NCI-H345 (cell line): ENCODE measurements at regions not wholly inside any gene's neighbourhood (a gene's known extent, or its start where the extent isn't known, plus 50 kb on each side); places are given as distances from the start of the nearest gene placed in this dataset.
A peak's percentile ranks its signal among the peaks of the same experiment; 100 is the strongest.
"Not testable (repeated sequence)": the region's sequence is repeated elsewhere in the genome, so short reads cannot be mapped to it uniquely, and the experiment has no call there.

Source experiments
- DNase-seq: peaks from one replicate; lab custom pipeline; 2025; lab: John Stamatoyannopoulos, UW

DNA sequence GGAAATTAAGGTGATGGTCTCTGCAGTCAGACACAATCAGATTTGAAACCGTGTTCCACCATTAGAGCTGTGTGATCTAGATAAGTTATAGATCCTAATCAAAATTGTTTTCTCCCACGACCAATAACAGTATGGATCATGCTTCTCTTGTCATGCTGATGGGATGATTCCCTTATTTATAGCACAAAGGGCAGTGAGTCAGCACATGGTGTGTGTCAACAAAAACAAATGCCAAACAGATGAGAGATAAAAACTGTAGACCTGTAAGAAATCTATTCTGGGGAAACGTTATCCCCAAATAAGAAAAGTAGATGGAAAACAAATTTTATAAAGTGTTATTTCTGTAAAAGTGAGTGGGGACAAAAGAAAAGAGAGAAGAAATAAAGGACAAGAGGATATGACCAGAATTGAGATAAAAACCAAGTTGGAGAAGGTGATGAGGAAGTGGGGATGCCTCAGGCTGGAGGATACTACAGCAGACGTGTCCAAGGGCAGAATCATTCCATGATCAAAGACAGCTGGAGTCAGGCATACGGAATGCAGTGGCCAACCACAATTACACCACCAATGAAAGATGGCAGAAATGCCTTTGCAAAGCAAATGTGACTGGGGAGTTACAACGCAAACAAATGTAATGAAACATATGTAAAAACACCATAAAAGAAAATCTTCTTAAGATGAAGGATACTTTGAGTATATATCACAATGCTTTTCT, 377.8 kb upstream of the PRKX start:
- DNase-seq = no peak

DNA sequence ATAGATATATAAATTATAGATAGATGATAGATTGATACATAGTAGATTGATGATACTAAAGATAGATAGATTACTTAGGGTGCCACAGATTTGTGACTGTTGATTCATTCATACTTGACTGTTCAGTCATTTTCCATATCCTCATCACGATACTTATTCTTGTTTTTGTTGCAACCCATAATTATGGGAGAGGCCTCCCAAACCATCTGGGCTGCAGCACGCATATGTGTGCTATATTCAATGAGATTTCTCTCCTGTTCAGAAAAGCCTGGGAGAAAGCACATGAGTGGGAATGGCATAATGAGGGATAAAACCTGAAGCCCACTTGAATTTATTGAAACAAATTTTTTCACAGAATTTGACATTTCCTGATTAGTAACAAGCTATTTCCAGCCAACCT, 346.4 kb upstream of the PRKX start:
- no peak for DNase-seq

DNA sequence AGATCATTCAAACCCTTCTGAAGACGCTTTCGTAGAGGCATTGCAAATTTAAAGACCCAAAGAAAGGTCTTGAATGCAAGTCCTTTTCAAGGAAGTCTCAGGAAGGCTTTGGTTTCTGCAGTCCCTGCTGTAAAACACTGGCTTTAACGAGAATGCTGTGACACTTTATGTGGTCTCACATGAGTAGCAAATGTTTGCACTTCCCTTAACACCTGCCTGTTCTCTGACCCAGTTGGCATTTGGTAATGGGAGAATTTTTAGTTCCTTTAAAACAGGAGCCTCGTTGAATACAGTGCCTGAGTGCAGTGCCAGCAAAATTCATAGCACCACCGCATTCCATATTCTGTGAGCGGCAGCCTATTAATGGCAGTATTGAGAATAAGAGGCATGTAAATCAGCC, 330.5 kb upstream of the PRKX start:
- DNase-seq = peak; percentile 29

DNA sequence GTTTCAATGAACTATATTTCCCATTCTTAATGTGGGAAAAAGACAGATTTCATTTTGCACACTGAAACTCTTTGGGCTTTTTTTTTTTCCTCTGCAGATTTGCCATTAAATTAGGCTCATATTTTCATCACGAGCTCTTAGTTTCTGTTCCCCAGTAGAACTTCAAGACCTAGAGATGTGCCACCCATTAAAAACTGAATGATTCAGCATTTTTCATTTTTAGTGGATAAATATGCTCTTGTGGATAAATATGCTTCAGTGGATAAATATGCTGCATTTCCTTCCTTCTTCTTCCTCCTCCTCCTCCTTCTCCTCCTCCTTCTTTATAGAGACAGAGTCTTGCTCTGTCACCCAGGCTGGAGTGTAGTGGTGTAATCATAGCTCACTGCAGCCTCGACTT, 322.4 kb upstream of the PRKX start:
- no peak for DNase-seq

DNA sequence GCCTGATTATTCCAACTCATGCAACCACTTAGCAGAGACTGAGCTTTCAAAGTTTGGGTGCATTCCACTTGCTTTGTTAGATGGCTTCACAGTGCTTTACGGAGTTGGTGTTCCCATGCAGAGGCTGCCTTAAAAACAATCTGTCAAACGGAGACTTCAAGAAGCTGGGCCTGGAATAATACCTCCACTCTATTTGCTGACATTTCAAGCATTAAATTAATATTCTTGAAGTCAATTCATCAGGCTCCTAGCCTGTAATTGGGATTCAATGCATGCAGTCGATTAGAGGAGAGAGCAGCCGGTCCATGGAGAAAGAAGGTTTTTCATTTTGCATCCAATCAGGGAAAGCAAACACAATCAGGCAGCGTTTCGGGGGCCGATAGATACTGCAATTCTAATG, 314.7 kb upstream of the PRKX start:
- no peak for DNase-seq

DNA sequence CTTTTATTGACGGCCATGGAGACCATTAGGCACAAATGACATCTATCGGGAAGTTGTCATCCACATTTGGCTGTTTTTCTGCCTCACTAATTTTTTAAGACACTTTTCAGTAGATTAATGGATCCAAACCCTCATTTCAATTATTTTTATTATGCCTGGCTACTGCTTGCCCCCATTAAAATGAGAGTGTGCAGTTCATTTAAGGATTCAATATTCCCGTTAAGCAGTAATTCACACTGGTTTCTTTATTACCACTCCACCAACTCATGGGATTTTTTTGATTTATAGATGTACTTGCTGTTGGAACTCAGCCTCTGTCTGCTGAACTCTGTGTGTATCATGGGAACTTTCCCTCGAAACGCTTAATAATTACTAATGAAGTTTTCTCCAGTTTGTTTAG, 291.8 kb upstream of the PRKX start:
- no peak for DNase-seq

DNA sequence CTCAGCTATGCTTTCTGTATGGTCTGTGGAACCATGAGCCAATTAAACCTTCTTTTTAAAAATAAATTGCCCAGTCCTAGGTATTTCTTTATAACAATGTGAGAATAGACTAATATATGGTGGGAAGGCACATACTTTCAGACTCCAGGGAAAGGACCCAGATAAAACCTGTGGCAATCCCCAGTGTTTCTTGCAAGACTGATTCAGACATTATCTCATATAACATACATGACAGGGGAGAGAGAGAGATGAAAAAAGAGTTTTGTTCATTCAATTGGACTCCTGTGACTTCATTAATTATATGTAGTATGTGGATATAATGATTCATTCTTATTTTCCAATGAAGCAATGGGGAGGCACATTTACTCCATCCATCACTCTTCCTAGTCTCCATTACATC, 291.4 kb upstream of the PRKX start:
- no peak for DNase-seq

DNA sequence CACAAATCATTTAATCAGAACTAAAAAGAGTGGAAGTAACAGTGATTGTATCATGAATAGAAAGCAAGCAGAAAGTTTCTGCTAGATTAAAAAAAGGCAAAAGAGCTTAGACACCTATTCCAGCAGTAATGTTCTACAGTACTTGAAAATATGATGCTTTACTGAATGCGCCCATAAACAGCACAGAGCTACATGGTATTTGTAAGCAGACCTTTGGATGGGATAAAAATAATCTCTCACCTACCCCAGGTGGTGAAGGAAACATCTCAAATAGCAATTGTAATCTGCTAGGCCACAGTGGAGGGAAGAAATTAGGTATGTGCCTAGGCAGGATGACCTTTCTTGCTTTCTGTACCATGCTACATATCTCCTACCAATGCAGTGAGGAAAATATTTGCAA, 280.9 kb upstream of the PRKX start:
- DNase-seq = no peak

DNA sequence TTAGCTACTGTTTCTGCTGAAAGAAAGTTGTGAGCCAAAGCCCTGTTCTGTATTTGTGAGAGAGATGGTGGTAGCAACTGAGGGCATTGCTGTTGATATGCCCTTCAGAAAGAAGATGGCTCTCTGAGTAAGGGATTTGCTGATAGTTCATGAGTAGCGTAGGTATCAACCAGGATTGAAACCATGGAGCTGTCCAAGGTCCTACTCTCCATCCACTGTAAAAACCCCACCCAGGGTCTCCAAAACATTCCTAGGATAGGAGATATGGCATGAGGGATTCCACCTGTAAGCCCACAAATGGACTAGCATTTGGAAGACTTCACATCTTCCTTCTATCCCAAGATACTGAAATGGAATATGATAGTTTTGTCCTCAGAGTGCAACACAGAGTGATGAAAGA, 277.1 kb upstream of the PRKX start:
- DNase-seq = no peak

DNA sequence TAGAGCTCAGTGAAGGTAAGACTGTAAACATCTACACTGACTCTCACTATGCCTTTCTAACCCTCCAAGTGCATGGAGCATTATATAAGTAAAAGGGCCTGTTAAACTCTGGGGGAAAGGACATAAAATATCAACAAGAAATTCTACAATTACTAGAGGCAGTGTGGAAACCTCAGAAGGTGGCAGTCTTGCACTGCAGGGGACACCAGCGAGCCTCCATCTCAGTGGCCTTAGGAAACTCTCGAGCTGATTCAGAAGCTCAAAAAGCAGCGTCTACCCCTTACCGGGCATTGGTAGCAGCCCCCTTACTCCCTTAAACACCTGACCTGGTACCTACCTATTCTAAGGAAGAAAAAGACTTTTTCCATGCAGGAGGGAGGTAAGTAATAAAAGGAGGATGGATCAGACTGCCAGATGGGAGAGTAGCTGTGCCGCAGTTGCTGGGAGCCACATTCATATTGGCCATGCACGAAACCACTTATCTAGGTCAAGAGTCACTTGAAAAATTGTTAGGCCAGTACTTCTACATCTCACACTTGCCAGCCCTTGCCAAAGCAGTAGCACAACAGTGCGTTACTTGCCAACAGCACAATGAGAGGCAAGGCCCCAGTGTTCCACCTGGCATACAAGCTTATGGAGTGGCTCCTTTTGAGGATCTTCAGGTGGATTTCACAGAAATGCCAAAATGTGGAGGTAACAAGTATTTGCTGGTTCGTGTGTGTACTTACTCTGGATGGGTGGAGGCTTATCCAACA, 258.8 kb upstream of the PRKX start:
- peak; percentile 68 for DNase-seq

DNA sequence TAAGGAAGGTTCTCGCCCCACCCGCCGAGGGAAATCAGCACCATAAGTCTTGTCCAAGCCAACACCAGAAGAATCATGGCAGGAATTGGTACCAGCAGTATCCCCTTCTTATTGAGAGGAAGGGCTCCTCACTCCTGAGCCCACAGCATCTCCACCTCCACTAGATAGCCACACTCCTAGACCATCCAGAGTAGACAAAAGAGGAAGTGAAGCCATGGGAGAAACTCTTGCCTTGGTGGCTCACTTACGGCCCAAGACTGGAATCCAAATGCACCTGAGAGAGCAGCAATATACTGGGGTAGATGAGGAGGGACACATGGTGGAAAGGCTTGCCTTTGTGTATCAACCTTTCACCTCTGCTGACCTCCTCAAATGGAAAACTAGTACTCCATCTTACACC, 255.3 kb upstream of the PRKX start:
- DNase-seq = no peak

DNA sequence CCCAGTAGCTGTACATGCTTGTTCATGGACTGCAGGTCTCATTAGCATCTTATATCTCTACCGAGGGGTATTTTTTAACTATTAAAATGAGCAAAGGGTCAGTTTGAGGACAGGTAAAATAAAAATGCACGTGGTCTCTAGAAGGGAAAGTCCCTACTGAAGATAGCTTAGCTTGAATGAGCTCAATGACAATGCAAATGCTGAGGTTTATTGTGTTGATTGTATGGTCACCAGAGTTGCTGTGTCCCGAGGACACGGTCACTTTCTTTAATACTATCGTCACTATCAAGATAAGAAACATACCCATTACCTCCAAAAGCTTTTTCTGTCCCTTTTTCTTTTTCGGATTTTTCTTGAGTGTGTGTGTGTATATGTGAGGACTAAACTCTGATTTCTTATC, 250.5 kb upstream of the PRKX start:
- DNase-seq = no peak

DNA sequence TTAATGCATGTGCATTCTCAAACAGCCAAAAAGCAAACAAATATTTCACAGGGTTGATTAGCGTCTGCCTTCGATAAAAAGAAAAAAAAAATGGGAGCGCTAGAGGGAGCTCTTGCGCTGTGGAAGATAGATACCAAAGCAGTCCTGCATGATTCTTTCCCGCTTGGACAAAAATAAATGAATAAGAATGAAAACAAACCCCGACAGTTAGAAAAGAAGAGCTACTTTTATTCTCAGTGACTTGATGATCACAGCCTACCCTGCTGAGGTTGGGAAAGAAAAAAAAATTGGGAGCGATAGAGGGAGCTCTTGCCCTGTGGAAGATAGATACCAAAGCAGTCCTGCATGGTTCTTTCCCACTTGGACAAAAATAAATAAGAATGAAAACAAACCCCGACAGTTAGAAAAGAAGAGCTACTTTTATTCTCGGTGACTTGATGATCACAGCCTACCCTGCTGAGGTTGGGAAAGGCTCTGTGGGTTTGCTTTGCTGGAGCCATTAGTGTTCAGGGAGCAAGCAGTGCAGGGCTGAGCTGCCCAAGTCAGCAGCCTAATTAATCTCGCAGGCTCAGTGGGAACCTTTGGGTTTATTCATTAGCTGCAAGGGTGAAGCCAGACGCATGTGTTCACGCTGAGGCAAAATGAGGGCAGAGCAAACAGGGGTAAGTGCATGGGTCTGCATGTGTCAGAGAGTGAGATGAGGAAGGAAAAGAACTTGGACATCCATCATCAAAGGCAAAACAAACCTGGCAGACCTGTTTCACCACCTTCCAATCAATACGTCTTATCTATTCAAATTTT, 249.3 kb upstream of the PRKX start:
- DNase-seq = peak; percentile 54

DNA sequence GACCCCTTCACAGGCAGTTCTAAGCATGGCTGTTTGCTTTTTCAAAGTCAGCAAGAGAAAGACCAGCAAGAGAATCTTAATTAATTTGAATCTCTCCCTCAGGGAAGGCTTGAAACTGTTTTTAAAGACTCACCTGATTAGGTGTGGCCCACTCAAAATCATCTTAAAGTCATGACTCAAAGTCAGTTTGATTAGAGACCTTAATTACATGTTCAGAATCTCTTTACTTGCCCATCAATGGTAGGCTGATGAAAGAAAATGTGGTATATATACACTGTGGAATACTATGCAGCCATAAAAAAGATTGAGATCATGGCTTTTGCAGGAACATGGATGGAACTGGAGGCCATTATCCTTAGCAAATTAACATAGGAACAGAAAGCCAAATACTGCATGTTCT, 247.5 kb upstream of the PRKX start:
- DNase-seq = no peak

DNA sequence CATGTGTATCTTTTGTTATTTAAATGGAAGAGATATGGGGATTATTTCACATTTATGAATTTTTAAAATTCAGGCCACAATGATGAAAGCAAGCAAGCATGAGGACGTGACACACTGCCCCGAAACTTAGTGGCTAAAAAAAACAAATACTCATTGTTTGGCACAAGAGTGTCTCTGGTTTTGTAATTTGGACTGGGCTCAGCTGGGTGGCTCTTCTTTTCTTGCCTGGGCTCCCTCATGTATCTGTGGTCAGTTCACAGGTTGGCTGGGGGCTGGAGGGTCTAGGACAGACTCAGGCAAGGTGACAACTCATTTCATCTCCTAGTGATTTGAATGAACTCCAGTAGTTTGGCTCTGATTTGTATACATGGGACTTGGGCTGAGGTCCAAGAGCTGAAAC, 238.4 kb upstream of the PRKX start:
- no peak for DNase-seq

DNA sequence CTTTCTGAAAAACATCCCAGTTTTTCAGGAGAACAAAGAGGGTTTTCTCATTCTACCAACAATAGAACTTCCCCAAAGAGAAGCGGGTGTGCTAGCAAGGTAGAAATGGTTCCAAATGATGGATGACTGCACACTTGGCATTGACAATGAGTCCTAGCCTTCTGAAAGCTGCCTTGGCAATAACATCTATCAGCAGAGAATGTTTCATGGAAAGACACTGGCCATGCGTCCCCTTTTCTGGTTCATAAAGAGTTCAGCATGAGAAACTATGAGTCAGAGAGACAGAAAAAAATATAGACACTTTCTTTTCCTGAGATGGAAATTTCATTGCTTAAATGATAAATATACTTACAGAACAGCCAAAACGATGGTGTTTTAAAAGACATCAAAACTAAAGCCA, 236.9 kb upstream of the PRKX start:
- no peak for DNase-seq

DNA sequence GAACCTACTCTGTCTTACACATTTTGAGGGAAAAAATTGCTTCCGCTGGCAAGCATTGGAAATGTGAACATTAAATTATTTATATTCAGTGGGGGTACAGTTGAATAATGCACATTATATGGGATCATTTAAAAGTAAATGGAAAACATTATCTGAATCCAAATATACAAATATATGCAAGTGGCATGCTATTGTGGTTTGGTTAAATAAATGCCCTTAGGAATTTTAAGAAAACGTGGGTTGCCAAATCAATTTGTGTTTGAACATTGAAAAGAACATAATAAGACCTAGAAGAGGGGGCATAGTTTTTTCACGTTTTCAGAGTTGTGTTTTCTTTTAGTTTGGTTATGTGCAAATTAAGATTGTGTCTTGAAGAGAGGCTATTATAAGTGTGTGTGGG, 230.5 kb upstream of the PRKX start:
- no peak for DNase-seq

DNA sequence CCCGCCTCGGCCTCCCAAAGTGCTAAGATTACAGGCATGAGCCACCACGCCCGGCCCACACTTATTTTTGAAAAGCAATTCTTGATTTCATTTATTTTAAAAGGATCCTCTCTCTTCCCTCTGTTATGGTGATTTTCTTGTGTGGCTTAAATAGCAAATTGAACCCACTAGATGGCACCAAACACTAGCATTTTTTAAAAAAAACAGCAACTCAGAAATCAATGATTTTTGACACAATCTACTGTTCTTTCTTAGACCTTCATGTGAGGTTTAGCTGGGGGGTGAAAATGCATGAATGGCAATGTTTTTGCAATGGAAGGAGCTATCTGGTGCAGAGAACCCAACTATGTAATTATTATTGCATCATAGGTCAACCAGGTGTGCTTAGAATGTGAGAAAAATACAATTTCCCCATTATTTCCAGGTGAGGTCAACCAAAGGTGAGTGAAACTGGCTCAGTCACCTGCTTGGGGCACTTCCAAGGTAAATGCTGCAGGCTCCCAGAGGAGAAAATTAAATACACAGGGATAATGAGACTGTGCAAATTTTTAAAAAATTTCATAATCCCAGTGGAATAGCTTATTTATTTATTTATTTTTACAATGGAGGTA, 226.7 kb upstream of the PRKX start:
- DNase-seq = peak; percentile 14

DNA sequence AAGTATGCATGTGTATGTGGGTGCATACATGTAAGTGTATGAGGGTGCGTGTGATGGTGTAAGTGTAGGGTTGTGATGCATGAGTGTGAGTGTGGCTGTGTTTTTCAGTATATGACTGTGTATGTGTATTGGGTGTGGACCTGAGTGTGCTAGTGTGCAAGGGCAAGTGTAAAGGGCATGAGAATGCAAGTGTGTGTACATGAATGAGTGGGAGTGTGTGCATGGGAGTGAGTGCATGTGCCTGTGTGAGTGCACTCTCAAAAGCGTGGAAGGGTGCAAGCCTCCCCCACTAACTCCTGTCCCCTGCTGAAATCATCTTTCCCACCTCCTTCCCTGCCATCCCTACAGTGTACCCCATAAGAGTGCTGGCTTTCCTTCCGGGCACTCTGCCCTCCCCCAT, 225.1 kb upstream of the PRKX start:
- DNase-seq = no peak

DNA sequence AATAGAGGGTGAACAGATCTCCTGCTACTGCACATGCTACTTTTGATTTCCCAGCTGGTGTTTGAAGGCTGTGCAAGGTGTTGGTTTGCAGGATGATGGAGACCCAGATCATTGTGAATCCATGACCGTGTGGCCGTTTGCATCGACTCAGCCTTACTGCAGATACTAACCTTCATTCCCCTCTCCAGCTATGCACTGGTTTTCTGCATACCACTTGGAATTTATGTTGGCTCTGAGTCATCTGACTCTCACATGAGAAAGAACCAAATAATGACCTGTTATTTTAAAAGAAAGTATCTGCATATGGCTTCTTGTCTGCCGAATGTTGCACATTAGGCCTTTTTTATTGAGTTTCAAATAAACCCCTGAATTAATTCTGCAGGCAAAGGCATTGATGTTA, 221.7 kb upstream of the PRKX start:
- not testable (repeated sequence) for DNase-seq

DNA sequence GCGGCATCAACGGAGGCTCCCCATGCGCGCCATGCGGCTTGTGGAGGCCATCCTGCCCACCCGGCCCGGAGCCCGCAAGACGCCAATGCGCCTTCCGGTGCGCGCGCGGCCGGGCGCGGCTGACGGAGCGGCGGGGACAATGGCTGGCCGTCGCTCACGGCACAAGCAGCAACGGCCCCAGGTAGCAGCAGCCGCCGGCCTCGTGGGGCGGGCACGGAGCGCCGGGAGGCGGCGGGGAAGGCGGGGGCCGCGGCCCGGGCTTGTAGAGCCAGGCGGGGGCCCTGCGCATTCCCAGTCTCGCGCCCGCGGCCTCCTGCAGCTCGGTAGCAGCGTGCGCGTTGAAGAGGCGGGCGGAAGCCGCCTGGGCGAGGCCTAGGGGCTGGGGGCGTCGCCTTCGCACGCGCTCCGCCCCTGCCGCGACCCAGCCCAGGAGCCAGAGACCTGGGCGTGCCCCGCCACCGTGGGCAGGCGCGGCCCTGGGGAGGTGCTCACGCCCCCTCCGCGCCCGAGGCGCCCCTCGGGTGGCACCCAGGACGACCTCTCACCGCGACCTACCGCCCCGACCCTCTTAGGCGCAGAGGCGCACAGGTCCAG, 207.1 kb upstream of the PRKX start:
- DNase-seq = not testable (repeated sequence)
